ENCODE measurements at regions not wholly inside any gene's neighbourhood (a gene's known extent, or its start where the extent isn't known, plus 50 kb on each side); places are given as distances from the start of the nearest gene placed in this dataset.
"Not testable (repeated sequence)": the region's sequence is repeated elsewhere in the genome, so short reads cannot be mapped to it uniquely, and the experiment has no call there.

DNA sequence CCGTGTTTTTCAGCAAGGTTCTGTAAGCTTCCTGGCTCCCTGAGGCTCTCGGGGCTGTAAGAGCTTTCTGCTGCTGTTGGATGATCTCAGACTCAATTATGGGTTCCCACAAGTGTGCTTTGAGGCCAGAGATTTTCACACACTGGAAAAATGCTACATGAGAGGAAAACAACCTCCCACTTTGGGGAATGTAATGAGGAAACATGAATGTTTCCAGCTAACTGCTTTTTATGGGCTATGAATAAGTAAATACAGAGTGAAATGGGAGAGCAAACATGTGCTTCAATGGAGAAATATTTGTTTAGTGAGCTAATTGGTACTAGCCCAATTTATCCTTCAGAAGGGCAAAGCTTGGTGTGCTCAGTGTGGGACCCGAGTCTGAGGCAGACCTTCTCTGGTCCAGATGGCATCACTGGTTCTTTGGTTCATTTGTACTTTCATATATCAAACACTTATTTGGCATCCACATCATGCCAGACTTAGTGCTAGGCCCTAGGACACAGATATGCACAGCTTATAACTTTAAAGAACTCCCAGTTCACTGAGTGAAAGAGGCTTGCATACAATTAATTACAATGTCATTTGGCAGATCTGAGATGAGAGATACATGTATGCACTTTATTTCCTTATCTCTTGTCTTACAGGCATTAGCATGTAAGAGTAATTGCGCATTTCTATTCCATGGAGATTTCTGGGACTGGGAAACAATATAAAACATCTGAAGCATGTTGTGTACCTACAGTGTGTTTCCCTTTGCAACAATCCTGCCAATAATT is 248.8 kb downstream of the RDH14 start:
- DNase-seq (ENCODE audit: low spot score): no peak

DNA sequence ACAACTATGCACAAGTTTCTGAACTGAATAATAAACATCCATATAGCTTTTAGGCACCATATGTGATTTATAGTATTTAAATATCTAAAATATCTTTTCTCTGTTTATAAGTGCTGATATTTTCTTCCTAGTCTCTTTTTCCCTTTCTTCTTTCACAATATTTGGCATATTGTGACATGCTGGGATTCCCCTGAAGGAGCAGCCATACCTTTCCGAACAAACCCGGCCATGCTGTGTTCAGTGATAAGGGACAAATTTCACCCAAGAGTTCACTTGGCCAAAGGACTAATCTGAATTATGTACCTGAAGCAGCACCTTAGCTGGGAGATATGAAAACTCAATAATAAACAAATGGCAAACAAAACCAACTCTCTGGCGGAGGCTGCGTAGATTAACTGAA is 250.8 kb downstream of the RDH14 start:
- no peak for DNase-seq (ENCODE audit: low spot score)

DNA sequence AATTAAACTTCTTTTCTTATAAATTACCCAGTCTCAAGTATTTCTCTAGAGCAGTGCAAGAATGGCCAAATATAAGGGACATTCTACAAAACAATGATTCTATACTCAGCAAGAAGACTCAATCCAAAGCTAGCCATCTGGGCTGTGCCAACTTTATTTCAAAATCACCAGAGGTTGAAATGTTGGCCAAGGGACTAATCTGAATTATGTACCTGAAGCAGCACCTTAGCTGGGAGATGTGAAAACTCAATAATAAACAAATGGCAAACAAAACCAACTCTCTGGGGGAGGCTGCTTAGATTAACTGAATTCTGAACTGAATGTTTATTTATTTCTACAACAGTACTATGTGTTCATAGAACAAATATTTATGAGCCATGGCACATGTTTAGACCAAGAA is 251.3 kb downstream of the RDH14 start:
- no peak for DNase-seq (ENCODE audit: low spot score)

DNA sequence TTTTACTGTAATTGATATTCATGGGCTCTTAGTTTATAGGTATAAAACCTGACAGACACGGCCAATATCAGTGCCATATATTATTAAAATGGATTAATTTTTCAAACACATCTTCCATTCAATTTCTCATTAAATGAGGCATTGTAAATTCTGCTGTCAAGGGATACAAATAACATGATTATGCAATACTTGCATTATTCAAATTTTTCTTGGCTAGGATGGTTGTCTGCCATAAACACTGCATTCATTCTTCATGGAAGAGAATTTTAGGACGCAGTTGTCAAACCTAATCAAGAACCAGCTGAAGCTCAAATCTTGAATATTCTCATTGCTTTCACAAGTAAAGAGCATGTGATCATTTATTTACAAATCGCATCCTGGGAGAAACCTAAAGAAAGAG is 255.6 kb downstream of the RDH14 start:
- DNase-seq (ENCODE audit: low spot score): no peak

DNA sequence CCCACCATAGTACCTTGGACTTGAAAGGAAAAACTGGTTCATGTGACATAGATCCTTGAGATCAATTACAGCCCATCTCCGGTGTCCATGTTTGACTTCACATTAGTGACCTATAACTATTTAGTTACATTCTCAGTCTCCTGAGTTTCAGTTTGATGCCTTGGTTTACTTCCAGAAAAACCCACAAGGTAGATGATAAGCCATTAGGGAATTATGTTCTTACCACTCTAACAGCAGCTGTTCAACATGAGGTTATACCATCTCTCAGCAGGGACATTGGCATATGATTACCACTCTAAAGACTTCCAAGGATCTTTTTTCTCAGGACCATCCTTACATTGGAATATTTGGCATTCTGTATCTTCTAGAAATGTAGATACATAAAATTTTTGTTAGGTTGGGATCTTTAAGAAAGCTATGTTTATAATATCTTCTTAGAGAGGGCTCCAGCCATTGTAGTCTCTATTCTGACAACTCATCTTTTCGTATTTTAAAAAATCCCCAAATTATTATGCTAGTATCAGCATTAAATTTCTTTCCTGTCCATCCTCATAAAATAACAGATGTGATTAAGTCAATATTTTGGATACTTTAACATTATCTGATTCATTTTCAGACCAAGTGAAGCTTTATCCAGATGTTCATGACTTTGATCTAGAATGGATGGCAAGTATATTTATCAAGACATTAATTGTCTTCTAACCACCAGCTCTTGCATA is 258.9 kb downstream of the RDH14 start:
- DNase-seq (ENCODE audit: low spot score): no peak

DNA sequence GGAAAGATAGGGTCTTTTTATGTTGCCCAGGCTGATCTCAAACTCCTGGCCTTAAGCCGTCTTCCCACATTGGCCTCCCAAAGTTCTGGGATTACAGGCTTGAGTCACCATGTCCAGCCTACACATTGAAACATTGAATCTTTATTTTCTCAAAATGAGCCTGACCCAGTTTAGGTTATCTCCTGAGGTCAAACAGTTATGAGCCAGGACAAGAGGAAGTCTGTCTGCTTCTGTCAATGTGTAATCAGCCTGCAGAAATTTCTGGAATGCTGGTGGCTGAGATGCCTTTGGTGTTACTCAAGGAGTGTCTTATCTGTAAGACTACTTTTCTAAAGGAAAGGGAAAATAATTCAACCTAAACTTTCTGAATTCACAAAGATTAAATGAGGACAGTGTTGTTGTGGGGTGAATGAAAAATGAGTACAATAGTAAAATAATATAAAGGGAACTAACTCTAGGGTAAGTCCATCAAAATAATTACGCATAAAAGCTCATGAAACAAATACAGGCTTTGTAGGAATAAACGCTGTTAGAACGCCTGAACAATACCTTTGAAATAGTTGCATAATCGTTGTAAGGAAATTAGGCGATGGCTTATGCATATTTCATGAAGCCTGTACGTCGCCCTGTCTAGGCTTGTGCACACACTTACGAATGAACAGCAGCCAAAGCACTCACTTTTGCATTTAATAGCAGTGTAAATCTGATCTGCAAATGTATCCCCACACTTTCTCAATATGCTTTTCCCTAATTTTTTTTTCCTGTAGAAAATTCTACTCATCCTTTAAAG is 260.8 kb downstream of the RDH14 start:
- peak; percentile 26 for DNase-seq (ENCODE audit: low spot score)

DNA sequence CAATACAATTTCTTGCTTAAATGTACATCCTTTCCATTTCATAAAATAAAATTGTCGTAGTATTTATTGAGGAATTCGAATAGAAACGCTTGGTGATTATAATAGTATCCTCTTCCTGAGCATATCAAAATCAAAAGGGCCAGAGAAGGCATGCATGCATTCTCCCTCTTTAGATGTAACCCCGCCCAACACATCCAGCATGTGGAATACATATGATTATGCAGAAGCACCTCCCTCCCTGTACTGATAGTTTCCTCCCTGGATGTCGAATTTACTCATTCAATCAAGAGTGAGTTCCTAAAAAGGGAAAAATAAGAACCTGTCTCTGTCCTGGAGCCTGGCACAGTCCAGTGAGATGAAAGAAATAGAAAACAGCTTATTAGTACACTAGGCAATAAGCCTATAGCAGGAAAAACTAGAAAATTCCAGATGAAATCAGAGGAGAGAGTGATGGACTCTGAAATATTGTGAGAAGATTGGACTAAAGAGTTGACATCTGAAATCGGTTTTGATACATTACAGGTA is 262.9 kb downstream of the RDH14 start:
- no peak for DNase-seq (ENCODE audit: low spot score)

DNA sequence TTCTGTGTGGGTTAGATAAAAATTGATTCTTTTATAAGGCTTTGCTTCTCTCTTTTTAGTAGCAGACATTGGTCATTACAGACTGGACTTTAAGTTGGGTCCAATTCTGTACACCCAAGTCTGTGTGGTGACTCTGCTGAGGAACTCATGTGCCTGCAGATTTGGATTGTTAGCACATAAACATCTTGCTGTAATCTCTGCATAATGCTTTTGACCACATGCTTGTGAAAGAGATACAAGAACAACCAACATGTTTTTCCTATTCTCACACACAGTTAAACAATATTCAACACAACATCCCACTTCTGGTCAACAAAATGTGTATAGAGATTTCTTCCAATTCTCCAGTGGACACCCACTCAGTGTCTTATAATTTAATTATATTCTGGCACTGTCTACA is 270.1 kb downstream of the RDH14 start:
- DNase-seq (ENCODE audit: low spot score): no peak

DNA sequence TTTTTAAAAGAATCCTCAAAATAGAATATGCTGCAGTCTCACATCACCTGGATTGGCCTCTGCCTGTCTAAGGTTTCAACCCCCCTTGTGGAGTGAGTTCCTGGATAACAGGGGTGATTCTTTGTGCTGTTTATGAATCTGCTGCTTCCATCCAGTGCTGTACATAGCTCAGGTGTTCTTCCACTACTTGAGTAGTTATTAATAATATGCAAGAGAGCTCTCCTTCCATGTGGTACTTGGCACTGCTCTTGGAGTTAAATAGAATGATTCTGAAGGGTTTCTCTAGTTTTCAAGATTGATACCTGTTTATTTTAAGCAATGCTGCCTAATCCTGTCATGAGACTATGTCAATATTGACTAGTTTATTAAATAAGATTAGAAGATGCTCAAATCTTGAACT is 273.6 kb downstream of the RDH14 start:
- no peak for DNase-seq (ENCODE audit: low spot score)

DNA sequence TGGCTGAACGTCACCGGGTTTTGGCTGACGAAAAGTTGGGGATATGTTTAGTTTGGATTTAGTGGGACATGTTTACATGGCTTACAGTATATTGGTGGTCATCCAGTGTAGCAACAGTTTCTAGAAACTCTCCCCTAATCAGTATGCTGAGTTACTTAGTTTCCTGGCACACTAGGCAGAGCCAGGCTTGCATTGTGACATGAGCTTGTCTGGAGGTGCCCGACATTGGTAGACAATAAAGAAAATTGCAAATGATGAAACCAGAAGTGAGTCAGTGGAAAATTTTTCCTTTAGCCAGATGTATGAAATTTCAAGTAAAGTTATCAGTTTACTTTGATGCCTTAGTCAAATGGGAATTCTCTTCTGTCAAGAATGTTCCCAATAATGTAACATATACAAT is 276.1 kb downstream of the RDH14 start:
- DNase-seq (ENCODE audit: low spot score): no peak

DNA sequence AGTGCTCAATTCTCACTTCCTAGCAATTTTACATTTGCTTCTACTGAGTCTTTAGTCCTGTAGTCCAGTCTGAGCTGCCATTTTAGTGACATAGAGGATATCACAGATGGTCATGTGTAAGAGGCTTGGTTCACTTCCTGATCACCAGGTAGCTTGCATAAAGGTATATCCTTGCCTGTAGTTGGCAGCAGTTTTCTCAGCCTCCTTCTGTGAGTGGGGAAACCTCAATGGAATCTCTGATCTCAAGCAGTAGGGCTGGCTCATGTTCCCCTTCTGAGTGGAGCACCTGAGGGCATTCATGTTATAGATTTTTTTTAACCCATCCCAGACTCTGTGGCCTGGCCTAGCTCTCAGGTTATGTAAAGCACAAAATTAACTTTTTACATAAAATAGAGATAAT is 278.4 kb downstream of the RDH14 start:
- DNase-seq (ENCODE audit: low spot score): no peak

DNA sequence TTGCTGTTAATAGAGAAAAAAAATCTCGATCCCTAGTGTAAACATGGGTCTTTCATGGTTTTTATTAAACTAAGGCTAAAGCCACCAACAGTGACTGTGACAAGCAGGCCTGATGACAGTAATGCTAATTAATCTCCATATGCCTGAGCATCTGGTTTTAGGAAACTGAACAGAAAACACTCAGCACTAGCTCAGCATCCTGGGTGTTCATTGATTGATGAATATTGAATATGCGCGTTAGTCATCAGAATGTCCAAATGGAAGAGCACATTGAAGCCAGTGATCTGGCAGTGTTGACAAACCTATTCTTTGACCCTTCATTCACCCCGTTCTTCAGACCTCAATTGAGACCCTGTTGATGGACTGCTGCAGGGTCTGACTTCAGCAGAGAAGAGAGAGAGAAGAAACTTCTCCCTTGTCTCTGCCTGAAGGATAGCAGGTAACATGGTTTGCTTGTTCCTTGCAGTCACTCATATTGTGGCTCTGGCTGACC is 283.8 kb downstream of the RDH14 start:
- no peak for DNase-seq (ENCODE audit: low spot score)

DNA sequence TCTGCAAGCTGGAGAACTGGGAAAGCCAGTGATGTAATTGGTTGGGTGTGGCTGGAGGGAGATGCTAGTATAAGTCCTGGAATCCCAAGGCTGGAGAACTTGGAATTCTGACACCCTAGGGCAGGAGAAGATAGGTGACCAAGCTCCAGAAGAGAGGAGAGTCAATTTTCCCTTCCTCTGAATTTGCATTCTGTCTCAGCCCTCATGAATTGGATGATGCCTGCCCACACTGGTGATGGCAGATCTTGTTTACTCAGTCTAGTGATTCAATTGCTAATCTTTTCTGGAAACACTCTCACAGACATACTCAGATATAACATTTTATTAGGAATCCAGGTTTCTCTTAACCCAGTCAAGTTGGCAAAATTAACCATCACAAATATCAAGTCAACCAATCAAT is 287.2 kb downstream of the RDH14 start:
- DNase-seq (ENCODE audit: low spot score): no peak

DNA sequence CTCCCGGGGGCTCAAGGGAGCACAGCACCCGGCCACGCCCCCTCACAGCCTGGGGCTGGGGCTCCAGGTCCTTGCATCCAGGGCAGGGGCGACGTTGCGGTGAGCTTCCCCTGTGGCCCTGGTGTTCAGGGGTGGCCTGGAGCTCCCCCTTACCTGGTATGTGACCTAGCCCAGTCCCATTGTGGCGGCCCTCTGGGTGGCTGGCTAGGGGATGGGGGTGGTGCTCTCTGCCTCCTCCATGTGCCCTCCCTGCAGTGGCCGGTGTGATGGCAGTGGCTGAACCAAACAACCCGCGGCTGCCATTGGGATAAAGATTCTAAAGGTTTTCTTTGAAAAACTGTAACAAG is 288.3 kb downstream of the RDH14 start:
- DNase-seq (ENCODE audit: low spot score): no peak

DNA sequence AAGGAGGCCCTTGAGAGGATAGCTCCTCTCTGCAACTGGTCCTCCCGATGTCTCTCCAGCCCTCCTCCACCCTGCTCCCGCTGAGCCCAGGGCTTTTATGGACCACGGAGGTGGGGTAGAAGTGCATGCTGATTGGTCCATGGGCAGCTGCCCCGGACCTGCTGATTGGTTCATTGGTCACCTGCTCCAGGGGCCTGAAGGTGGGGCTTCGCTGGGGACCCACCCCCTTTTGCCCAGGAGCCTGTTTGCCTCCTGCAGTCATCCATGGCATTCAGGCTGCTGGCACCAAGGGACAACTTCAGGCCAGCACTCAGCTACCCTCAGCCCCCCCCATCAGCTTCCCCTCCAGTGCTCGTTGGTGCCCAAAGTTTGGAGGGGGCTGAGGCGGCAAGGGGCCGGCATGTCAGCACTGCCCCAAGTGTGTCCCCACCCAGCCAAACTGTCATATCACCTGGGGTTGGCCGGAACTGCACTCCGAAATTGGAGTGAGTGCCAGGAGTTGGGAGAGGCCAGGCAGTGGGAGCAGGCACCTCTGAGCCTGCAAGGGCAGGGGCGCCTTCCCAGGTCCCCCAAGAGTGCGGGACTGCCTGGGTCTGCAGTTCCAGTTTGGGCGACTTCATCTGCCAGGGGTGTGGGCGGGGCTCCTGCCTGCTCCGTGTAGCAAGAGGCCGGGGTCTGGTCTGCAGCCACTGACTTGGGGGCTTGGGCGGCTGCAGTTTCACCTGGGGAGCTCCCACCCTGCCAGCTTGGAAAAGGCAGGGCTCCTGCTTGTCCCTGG is 288.9 kb downstream of the RDH14 start:
- no peak for DNase-seq (ENCODE audit: low spot score)

DNA sequence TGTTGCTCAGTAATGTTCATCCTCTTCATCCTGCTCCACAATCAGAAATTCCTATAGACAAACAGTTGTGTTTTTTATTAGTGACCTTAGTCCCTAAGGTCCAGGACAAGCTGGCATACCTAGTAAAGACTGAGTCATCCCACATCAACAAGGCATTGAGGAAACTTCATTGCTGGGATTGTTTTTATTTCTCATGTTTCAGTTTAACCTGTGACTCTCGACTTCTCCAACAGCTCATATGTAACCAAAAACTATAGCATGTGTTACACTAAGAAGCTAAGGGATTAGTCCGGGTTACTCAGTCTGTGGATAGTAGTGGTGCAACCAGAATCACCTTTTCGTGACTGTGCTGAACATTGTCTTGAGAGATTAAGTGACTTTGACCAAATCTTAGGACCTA is 292.1 kb downstream of the RDH14 start:
- DNase-seq (ENCODE audit: low spot score): no peak

DNA sequence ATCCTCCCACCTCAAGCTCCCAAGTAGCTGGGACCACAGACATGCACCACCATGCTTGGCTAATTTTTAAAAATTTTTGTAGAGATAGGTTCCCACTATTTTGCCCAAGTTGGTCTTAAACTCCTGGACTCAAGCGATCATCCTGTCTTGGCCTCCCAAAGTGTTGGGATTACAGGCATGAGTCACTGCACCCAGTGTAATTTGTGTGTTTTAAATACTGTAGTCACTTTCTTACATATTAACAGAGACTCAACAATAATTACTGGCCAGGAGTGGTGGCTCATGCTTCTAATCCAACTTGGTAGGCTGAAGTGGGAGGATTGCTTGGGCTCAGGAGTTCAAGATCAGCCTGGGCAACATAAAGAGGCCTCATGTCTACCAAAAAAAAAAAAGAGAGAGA is 293.0 kb downstream of the RDH14 start:
- no peak for DNase-seq (ENCODE audit: low spot score)

DNA sequence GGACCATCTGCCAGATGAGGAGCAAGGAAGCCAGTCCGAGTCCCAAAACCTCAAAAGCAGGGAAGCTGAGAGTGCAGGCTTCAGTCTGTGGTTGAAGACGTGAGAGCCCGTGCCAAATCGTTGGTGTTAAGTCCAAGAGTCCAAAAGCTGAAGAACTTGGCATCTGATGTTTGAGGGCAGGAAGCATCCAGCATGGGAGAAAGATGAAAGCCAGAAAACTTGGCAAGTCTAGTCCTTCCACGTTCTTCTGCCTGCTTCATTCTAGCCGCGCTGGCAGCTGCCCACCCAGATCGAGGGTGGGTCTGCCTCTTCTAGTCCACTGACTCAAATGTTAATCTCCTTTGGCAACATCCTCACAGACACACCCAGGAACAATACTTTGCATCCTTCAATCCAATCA is 293.8 kb downstream of the RDH14 start:
- DNase-seq (ENCODE audit: low spot score): not testable (repeated sequence)

DNA sequence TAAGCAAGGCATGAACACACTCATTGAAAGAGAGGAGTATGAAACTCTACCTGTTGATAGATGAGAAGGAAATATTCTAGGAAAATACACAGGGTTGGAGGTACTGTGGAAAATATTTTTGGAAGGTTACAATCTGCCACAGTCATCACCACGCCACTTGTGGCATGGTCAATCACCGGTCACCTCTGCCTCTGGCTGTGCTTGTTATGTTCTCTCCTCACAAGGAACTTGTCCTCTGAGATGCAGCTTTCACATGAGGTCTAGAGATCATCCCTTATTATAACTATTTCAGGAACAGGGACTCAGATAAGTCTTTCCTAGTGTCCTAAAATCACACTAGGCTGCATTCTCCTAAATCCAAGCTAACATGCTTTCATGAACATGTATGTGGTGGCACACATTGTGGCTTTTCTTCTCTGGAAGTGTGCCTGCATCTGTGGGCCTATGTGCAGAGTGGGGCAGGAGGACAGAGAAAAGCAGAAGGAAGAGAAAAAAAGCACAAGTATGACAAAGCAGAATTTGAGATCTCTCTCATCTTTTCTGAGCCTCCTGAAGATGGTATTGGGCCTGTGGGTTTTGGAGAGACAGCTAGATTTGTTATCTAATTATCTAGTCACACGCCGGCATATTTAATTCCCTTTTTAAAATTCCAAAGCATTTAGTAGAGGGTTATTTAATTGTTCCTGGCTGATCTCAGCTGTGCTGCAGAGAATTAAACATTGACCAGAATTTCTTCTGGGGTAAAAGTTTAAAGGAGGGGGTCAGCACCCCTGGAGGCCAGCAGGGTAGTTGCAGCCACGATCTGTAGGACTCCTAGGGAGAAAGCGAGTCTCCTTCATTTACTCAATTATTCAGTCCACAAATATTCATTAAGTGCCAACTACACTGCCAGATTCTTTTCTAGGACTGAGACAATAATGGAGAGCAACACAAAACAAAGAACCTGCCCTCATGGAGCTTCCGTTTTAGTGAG is 294.6 kb downstream of the RDH14 start:
- no peak for DNase-seq (ENCODE audit: low spot score)

DNA sequence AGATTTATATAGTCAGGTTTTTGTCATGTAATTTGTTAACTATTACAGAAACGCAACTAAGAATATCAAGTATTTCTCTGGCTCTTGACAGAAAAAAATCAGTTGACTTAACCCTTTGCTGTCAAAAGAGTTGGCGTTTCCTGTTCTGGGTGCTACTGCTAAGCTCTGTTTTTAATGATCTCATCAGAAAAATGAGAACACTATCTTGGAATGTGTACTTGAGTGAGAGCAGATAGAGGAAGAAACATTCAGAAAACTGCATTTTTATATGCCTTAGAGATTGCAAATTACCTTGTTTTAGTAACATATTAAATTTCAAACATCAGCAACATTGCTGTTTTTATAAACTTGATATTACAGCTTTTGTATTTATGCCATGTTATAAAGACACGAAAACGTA is 297.9 kb downstream of the RDH14 start:
- no peak for DNase-seq (ENCODE audit: low spot score)
